ENCODE measurements at regions not wholly inside any gene's neighbourhood (a gene's known extent, or its start where the extent isn't known, plus 50 kb on each side); places are given as distances from the start of the nearest gene placed in this dataset.

DNA sequence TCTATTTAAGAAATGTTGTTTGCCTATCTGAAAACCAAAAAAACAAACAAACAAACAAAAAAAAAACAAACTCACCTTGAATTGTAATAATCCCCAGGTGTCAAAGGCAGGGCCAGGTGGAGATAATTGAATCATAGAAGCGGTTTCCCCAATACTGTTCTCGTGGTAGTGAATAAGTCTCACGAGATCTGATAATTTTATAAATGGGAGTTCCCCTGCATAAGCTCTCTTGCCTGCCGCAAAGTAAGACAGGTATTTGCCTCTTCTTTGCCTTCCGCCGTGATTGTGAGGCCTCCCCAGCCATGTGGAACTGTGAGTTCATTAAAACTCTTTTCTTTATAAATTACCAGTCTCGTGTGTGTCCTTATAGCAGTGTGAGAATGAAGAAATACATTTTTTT is 1180.7 kb upstream of the CRIM1 start:
- Mint-ChIP-seq H3K4me1 (ENCODE audit: low read depth, unreplicated experiment) (peaks cover 2% of the 10 kb centered on the region), H3K4me3 (ENCODE audit: unreplicated experiment) (no peak overlapping the region), H3K27me3 (ENCODE audit: low read depth, unreplicated experiment) (no peaks in the 10 kb centered on the region), H3K27ac (ENCODE audit: unreplicated experiment) (no peak overlapping the region), H3K9me3 (ENCODE audit: unreplicated experiment) (no peaks in the 10 kb centered on the region), H3K36me3 (ENCODE audit: low read depth, unreplicated experiment) (no peaks in the 10 kb centered on the region)
- no peak overlapping the region for H3K4me2 ChIP-seq (ENCODE audit: low read length)
- H3K36me3 ChIP-seq (ENCODE audit: insufficient read depth, low read length) = no peaks in the 10 kb centered on the region
- FAIRE-seq = no peak
- no peaks in the 10 kb centered on the region for H4K20me1 ChIP-seq (ENCODE audit: insufficient read depth, low read length)
- no peaks in the 10 kb centered on the region for H3K79me2 ChIP-seq (ENCODE audit: insufficient read depth, low read length)
- H3K27ac ChIP-seq (ENCODE audit: low read depth, low read length) = no peak overlapping the region
- H3K4me1 ChIP-seq (ENCODE audit: insufficient read depth, low read length) = no peaks in the 10 kb centered on the region
- DNase-seq (ENCODE audit: low read depth) = no peak
- H2AFZ ChIP-seq (ENCODE audit: low read depth, low read length) = no peak overlapping the region
- TF ChIP-seq, protein P1, sequence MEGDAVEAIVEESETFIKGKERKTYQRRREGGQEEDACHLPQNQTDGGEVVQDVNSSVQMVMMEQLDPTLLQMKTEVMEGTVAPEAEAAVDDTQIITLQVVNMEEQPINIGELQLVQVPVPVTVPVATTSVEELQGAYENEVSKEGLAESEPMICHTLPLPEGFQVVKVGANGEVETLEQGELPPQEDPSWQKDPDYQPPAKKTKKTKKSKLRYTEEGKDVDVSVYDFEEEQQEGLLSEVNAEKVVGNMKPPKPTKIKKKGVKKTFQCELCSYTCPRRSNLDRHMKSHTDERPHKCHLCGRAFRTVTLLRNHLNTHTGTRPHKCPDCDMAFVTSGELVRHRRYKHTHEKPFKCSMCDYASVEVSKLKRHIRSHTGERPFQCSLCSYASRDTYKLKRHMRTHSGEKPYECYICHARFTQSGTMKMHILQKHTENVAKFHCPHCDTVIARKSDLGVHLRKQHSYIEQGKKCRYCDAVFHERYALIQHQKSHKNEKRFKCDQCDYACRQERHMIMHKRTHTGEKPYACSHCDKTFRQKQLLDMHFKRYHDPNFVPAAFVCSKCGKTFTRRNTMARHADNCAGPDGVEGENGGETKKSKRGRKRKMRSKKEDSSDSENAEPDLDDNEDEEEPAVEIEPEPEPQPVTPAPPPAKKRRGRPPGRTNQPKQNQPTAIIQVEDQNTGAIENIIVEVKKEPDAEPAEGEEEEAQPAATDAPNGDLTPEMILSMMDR (IDR thresholded peaks at IDR 0.05; ENCODE audit: insufficient read depth, low read depth, low read length) = no peak
- TF ChIP-seq EZH2 (IDR thresholded peaks at IDR 0.05; ENCODE audit: insufficient read depth, low read length) = no peak
- no peaks in the 10 kb centered on the region for H3K27me3 ChIP-seq (ENCODE audit: insufficient read depth, low read length)
- no peaks in the 10 kb centered on the region for H3K9me3 ChIP-seq (ENCODE audit: insufficient read depth, low read depth, low read length)
- no peak overlapping the region for H3K9ac ChIP-seq (ENCODE audit: low read length)
- no peak overlapping the region for H3K4me3 ChIP-seq (ENCODE audit: insufficient read depth, low read depth, low read length)

- no peak for FAIRE-seq
- Histone ChIP-seq H3K4me3 (ENCODE audit: insufficient read depth, low read depth, low read length) (no peak overlapping the region), H3K9ac (ENCODE audit: low read length) (no peak overlapping the region), H3K36me3 (ENCODE audit: insufficient read depth, low read length) (no peaks in the 10 kb centered on the region), H3K4me1 (ENCODE audit: insufficient read depth, low read length) (no peaks in the 10 kb centered on the region), H3K27ac (ENCODE audit: low read depth, low read length) (no peak overlapping the region), H3K4me2 (ENCODE audit: low read length) (no peak overlapping the region), H3K79me2 (ENCODE audit: insufficient read depth, low read length) (no peaks in the 10 kb centered on the region), H2AFZ (ENCODE audit: low read depth, low read length) (no peak overlapping the region), H3K27me3 (ENCODE audit: insufficient read depth, low read length) (no peaks in the 10 kb centered on the region), H4K20me1 (ENCODE audit: insufficient read depth, low read length) (no peaks in the 10 kb centered on the region), H3K9me3 (ENCODE audit: insufficient read depth, low read depth, low read length) (no peaks in the 10 kb centered on the region)
- H3K9me3 Mint-ChIP-seq (ENCODE audit: unreplicated experiment) = no peaks in the 10 kb centered on the region
- H3K36me3 Mint-ChIP-seq (ENCODE audit: low read depth, unreplicated experiment) = no peaks in the 10 kb centered on the region
- peaks cover 2% of the 10 kb centered on the region for H3K4me1 Mint-ChIP-seq (ENCODE audit: low read depth, unreplicated experiment)
- H3K4me3 Mint-ChIP-seq (ENCODE audit: unreplicated experiment) = no peak overlapping the region
- H3K27ac Mint-ChIP-seq (ENCODE audit: unreplicated experiment) = no peak overlapping the region
- DNase-seq (ENCODE audit: low read depth) = no peak
- H3K27me3 Mint-ChIP-seq (ENCODE audit: low read depth, unreplicated experiment) = no peaks in the 10 kb centered on the region
- TF ChIP-seq EZH2 (IDR thresholded peaks at IDR 0.05; ENCODE audit: insufficient read depth, low read length) = no peak
- TF ChIP-seq, protein P1 (IDR thresholded peaks at IDR 0.05; ENCODE audit: insufficient read depth, low read depth, low read length) = no peak
Measured at GRCh38 chr2:35172687-35173086, 1182.9 kb upstream of the CRIM1 start.

- Histone ChIP-seq H3K27me3 (ENCODE audit: insufficient read depth, low read length) (no peaks in the 10 kb centered on the region), H4K20me1 (ENCODE audit: insufficient read depth, low read length) (no peaks in the 10 kb centered on the region), H3K4me2 (ENCODE audit: low read length) (no peak overlapping the region), H2AFZ (ENCODE audit: low read depth, low read length) (no peak overlapping the region), H3K9me3 (ENCODE audit: insufficient read depth, low read depth, low read length) (no peaks in the 10 kb centered on the region), H3K9ac (ENCODE audit: low read length) (no peak overlapping the region), H3K36me3 (ENCODE audit: insufficient read depth, low read length) (no peaks in the 10 kb centered on the region), H3K79me2 (ENCODE audit: insufficient read depth, low read length) (no peaks in the 10 kb centered on the region), H3K4me1 (ENCODE audit: insufficient read depth, low read length) (no peaks in the 10 kb centered on the region), H3K4me3 (ENCODE audit: insufficient read depth, low read depth, low read length) (no peak overlapping the region), H3K27ac (ENCODE audit: low read depth, low read length) (no peak overlapping the region)
- no peak for DNase-seq (ENCODE audit: low read depth)
- Mint-ChIP-seq H3K36me3 (ENCODE audit: low read depth, unreplicated experiment) (no peaks in the 10 kb centered on the region), H3K4me1 (ENCODE audit: low read depth, unreplicated experiment) (peaks cover 2% of the 10 kb centered on the region), H3K4me3 (ENCODE audit: unreplicated experiment) (no peak overlapping the region), H3K9me3 (ENCODE audit: unreplicated experiment) (no peaks in the 10 kb centered on the region), H3K27me3 (ENCODE audit: low read depth, unreplicated experiment) (no peaks in the 10 kb centered on the region), H3K27ac (ENCODE audit: unreplicated experiment) (no peak overlapping the region)
- TF ChIP-seq, protein P1 (IDR thresholded peaks at IDR 0.05; ENCODE audit: insufficient read depth, low read depth, low read length) = no peak
- TF ChIP-seq EZH2 (IDR thresholded peaks at IDR 0.05; ENCODE audit: insufficient read depth, low read length) = no peak
- FAIRE-seq = no peak
Measured at GRCh38 chr2:35168351-35168750, 1187.2 kb upstream of the CRIM1 start.
